Body of pancreas (tissue), 4 donors: ENCODE measurements at regions not wholly inside any gene's neighbourhood (a gene's known extent, or its start where the extent isn't known, plus 50 kb on each side); places are given as distances from the start of the nearest gene placed in this dataset.
"Not testable (repeated sequence)": the region's sequence is repeated elsewhere in the genome, so short reads cannot be mapped to it uniquely, and the experiment has no call there.

Experiments
- ATAC-seq: fragments of 150-250 bp; one replicate; pipeline ENCODE4 v1.9.1; 2016
- DNase-seq, 4 donors: peaks; one replicate each; pipeline ENCODE4 v3.0.0-alpha.2; 2019
- H3K27ac ChIP-seq, 4 donors: fragments of 200-600 bp; sonication (generic); 1 replicate in 3 of 4; 2 replicates in 1 of 4; pipeline versions ENCODE4 v1.5.1 to v1.6.1; 2016 to 2019; ENCODE audit warnings: mild to moderate bottlenecking in 1 of 4, mixed read lengths in 1 of 4, moderate library complexity in 1 of 4
- H3K27me3 ChIP-seq, 2 donors: fragments of 200-600 bp; sonication (generic); one replicate each; pipeline ENCODE4 v1.6.0; 2016; ENCODE audit warnings: mild to moderate bottlenecking in 1 of 2
- H3K36me3 ChIP-seq, 2 donors: fragments of 200-600 bp; sonication (generic); replicated peaks in 1 of 2; 2 replicates each; pipeline ENCODE4 v1.5.1; 2016; ENCODE audit warnings: low read depth in 2 of 2; ENCODE audit not compliant: insufficient read depth in 1 of 2
- H3K4me1 ChIP-seq: fragments of 200-600 bp; sonication (generic); one replicate; pipeline ENCODE4 v1.6.0; 2016
- H3K4me3 ChIP-seq, 2 donors: fragments of 200-600 bp; sonication (generic); 1 replicate in 1 of 2; 2 replicates in 1 of 2; pipeline ENCODE4 v1.5.1; 2016 to 2019
- H3K9me3 ChIP-seq, 3 donors: fragments of 200-600 bp; sonication (generic); 1 replicate in 2 of 3; 2 replicates in 1 of 3; pipeline ENCODE4 v1.5.1; 2016
- POLR2A ChIP-seq, 3 donors: fragments of 450-650 bp; IDR thresholded peaks; one replicate each; pipeline ENCODE4 v1.6.1; 2016; ENCODE audit warnings: antibody characterized with exemption in 3 of 3, mild to moderate bottlenecking in 2 of 3
- WGBS, 2 donors: methylation state at CpG; one replicate each; pipeline ENCODE4 v1.1.5; 2017; 5-methylcytosine and 5-hydroxymethylcytosine counted together
- intact Hi-C: fragments of 100-400 bp; cut with DNase I; formaldehyde crosslinking; loops from one replicate; pipeline ENCODE4 v1.15.1; 2023
- TF ChIP-seq, protein P1 (sequence below), 7 experiments: fragments of 450-650 bp in 4 of 7; fragments of 200-600 bp in 3 of 7; sonication (generic) in 3 of 7; IDR thresholded peaks; one replicate each; pipeline ENCODE4 v1.5.1; 2016 to 2019; ENCODE audit warnings: antibody characterized with exemption in 7 of 7

DNA sequence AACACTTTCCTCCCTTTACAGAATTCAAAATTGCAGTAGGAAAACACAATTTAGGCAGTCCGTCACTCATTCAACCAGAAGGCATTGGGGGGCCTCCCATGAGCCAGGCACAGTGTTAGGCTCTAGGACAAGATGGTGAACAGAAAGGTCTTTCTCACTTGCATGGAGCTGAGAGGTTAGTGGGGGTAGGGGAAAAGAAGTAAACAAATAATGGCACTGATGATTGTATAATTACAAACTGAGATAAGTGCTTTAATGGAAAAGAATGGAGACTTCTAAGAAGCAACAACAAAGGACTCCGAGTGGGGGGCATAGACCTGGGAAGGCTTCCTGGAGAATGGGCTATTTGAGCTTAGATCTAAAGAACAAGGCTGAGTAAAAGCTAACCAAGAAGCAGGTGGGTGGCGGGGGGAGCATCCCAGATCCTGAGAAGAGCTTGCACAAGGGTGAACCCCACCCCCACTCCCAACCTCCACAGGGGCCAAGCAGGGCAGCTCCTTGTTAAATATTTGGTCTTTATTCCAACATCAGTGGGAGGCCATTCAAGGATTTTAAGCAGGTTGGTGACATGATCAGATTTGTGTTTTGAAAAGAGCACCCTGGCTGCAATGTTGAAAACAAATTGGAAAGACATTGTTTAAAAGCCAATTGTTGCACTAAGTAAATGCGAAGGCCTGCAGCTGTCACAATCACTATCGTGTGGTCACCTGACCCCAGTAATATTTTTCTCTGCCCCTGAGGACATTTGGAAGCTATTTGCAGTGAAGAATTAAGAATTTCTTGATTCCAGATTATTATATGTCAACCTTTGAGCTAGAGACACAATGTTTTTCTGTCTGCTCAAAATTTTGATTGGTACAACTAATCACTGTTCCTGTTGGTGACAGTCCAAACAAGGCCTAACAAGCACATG is 73.9 kb upstream of the EFNA5 start:
- no peaks in the 10 kb centered on the region for H3K9me3 ChIP-seq
- no peak overlapping the region for H3K27ac ChIP-seq
- H3K4me1 ChIP-seq, result no peaks in the 10 kb centered on the region
- 69 to 73% methylated on average over 5 of the region's 5 CpGs for WGBS, 2 donors
- intact Hi-C loops, result no loop called here
- no peak for TF ChIP-seq POLR2A (IDR thresholded peaks at IDR 0.05)
- TF ChIP-seq, protein P1, sequence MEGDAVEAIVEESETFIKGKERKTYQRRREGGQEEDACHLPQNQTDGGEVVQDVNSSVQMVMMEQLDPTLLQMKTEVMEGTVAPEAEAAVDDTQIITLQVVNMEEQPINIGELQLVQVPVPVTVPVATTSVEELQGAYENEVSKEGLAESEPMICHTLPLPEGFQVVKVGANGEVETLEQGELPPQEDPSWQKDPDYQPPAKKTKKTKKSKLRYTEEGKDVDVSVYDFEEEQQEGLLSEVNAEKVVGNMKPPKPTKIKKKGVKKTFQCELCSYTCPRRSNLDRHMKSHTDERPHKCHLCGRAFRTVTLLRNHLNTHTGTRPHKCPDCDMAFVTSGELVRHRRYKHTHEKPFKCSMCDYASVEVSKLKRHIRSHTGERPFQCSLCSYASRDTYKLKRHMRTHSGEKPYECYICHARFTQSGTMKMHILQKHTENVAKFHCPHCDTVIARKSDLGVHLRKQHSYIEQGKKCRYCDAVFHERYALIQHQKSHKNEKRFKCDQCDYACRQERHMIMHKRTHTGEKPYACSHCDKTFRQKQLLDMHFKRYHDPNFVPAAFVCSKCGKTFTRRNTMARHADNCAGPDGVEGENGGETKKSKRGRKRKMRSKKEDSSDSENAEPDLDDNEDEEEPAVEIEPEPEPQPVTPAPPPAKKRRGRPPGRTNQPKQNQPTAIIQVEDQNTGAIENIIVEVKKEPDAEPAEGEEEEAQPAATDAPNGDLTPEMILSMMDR (IDR thresholded peaks at IDR 0.05), result no peak
- no peak overlapping the region for H3K4me3 ChIP-seq
- ATAC-seq (no peak), DNase-seq (no peak)
- H3K27me3 ChIP-seq, result no peaks in the 10 kb centered on the region
- no peaks in the 10 kb centered on the region for H3K36me3 ChIP-seq

DNA sequence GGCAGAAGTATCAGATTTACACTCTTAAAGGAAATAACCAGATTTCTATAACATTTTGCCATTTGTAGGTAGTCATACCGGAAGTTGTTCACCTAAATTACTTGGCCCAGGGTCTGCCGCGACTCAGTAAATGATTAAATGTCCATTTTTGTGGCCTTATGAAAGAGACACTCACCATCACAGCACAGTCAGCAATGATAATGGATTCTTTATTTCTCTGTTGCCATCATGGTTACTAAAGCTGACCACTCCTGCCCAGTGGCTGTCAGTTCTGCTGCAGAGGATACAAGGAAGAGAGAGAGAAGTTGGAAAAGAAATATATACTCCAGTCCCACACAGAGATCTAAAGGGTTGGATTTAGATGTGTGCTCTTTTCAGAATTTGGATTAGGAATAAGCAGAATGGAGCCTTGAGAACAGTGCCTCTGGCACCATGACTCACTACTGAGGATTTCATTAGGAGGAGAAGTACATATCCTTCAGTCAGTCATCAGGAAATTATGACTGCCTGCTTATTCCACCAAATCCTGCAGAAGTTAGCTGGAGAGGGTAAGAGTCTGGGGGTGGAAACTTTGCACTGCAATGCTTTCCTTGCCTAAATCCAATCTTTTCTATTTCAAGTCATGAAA is 72.8 kb upstream of the EFNA5 start:
- H3K4me1 ChIP-seq, result no peaks in the 10 kb centered on the region
- no peak overlapping the region for H3K27ac ChIP-seq
- H3K36me3 ChIP-seq, result no peaks in the 10 kb centered on the region
- WGBS, 2 donors, result 50 to 67% methylated on average over 3 of the region's 3 CpGs
- no peaks in the 10 kb centered on the region for H3K9me3 ChIP-seq
- TF ChIP-seq POLR2A (IDR thresholded peaks at IDR 0.05), result no peak
- TF ChIP-seq, protein P1 (IDR thresholded peaks at IDR 0.05), result no peak
- H3K27me3 ChIP-seq, result no peaks in the 10 kb centered on the region
- H3K4me3 ChIP-seq, result no peak overlapping the region
- DNase-seq, result no peak
- ATAC-seq, result no peak
- intact Hi-C loops, result no loop called here

DNA sequence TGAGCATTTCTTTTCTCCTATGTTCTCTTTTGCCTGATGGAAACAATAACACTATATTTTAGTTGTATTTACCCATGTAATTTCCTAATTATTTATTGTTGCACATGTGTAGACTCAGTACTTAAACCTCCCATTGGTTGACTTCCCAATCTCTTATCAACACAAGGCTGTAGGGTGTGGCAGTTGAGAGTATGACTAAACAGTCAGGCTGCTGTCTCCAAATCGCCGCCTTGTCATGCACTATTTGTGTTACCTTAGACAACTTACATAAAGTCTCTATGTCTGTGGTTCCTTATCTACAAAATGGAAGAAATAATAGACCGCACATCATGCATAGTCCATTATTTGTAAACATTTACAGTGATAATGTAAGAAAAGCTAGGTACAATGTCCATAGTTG is 68.9 kb upstream of the EFNA5 start:
- 64 to 71% methylated on average over 3 of the region's 3 CpGs for WGBS, 2 donors
- Histone ChIP-seq H3K27me3 (no peaks in the 10 kb centered on the region), H3K4me1 (no peaks in the 10 kb centered on the region), H3K4me3 (no peak overlapping the region), H3K36me3 (no peaks in the 10 kb centered on the region), H3K9me3 (no peaks in the 10 kb centered on the region), H3K27ac (no peak overlapping the region)
- intact Hi-C loops, result no loop called here
- ATAC-seq, result no peak
- TF ChIP-seq, protein P1 (IDR thresholded peaks at IDR 0.05), result no peak
- no peak for TF ChIP-seq POLR2A (IDR thresholded peaks at IDR 0.05)
- DNase-seq, result no peak

DNA sequence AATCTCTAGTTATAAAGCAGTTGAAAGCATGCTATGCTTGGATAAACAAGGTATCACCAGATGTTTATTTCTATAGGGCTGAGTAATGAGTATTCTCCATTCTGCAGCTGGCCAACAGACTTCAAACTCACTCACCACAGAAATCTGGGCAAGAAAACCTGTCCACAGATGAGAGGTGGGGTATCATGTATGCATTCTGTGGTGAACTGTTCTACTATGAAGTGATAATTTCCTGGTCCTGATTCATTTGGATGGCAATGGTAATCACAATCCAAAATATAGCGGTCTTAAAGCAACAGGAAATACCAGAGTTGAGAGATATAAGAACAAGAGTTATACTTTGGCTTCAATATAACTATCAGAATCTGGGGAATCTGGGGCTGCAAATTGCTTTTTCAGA is 65.9 kb upstream of the EFNA5 start:
- H3K27ac ChIP-seq, result no peak overlapping the region
- no peaks in the 10 kb centered on the region for H3K4me1 ChIP-seq
- H3K4me3 ChIP-seq, result no peak overlapping the region
- no peak for TF ChIP-seq POLR2A (IDR thresholded peaks at IDR 0.05)
- TF ChIP-seq, protein P1 (IDR thresholded peaks at IDR 0.05), result no peak
- ATAC-seq (no peak), DNase-seq (no peak)
- H3K27me3 ChIP-seq, result no peaks in the 10 kb centered on the region
- intact Hi-C loops, result no loop called here
- H3K9me3 ChIP-seq, result no peaks in the 10 kb centered on the region
- 86 to 95% methylated on average over 1 of the region's 1 CpG for WGBS, 2 donors
- H3K36me3 ChIP-seq, result no peaks in the 10 kb centered on the region

DNA sequence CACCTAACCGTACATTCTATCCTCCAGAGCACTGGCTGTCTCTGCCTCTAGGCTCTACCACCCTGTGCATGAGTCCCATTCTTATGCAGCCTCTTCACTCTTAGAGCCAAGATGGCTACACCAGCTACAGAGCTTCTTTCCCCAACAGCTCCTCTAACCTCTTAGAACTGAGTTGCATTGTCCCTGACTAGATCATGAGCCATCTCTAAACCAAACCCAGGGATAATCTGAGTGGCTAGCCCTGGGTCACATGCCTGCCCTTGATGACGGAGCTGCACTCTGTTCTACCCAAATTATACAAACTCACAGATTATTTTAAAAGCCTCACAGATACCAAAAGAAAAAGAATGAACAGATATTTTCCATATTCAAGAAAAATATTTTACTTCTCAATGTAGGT is 65.4 kb upstream of the EFNA5 start:
- ATAC-seq, intact Hi-C loops, H3K9me3 ChIP-seq, H3K36me3 ChIP-seq, H3K4me3 ChIP-seq, H3K27me3 ChIP-seq, H3K27ac ChIP-seq, H3K4me1 ChIP-seq, DNase-seq: not testable (repeated sequence)
- 64 to 67% methylated on average over 2 of the region's 2 CpGs for WGBS, 2 donors
